HG02798 (cell line): ENCODE measurements at regions not wholly inside any gene's neighbourhood (a gene's known extent, or its start where the extent isn't known, plus 50 kb on each side); places are given as distances from the start of the nearest gene placed in this dataset.

Experiments
- ATAC-seq: cut with Tn5 transposase; IDR thresholded peaks from one replicate; pipeline ENCODE4 v1.9.1; 2021; ENCODE audit warnings: mild to moderate bottlenecking; ENCODE audit not compliant: unreplicated experiment, poor library complexity

DNA sequence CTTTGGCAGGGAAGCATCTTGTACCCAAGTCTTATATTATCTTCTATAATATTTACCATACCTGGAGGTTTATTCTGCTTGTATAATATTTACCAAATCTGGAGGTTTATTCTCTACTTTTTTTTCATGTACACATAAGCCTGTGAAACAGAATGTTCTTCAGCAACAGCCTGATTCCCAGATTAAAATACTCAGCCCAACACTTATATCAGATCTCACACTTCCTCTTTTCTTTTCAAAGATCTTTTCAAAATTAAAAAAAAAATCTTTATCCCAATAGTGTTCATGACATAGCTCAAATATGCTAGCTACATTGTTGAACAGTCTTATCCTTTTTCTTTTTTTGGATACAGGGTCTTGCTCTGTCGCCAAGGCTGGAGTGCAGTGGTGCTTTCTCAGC, 300.7 kb downstream of the LMO7 start:
- ATAC-seq: no peak

DNA sequence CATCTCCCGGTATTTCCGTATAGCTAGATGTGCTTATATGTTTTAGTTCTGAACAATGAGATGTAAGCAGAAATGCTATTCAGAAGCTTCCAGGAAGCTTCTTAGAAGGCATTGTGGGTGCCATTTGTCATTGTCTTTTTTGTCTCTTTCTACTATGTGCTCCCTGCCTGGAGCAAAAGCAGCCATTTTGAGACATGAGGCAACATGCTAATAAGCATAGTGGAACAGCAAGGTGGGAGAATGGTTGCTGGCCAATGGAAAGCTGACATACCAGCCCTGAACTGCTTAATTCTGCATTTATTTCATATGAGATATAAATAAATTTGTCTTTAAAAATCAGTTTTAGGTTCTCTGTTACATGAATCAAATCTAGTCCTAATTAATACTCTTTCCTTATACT, 299.7 kb downstream of the LMO7 start:
- no peak for ATAC-seq

DNA sequence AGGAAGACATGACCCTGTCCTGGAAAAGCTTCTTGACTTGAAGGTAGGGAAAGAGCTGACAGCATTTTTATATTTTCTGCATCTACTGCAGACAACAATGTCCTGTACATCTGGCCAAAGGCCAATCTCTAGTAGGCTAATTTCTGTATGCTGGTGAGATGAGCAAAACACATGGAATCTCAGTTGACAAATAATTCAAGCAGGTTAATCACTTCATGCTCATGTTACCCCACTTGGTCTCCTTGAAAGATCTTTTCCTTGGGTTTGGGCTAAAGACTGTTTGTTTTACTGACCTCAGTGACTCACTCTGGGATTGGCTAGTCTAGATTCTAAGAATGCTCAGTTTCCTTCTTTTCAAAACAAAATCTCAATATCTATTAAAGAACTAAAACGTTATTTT, 298.8 kb downstream of the LMO7 start:
- no peak for ATAC-seq

DNA sequence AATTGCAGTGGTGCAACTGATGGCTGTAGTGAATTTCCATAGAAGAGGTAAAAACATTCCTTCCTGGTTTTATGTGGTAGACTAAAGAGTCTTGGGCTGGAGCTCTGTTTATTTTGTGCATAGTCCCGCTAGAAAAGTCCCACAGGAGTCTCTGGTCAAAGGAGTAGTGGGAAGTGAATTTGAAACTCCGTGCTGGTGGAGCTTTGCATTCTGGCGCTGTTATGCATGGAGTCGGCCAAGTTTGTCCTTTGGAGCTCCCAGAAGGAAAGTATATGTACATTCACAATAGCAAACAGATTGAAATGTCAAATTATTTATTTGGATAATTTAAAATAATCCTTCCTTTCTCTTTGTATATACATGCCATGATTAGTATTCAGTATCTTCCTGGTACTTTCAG, 296.5 kb downstream of the LMO7 start:
- no peak for ATAC-seq

DNA sequence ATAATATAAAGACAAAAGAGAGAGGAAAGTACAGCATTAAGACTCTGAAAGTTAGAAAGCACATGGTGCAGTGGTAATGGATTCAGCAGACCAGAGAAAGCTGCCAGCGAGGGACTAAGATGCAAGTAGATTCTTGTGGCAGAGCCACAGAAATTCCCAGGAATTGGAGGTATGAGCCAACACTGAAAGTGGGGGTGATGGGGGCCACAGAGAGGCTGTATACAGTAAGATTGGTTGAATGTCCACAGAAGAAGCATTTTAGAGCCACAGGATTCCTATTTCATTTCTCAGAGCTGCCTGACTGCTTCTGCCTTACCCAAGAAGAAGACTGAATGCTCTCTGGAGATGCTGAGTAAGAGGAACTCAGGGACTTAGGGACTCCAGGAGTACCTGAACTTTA, 295.0 kb downstream of the LMO7 start:
- ATAC-seq: no peak

DNA sequence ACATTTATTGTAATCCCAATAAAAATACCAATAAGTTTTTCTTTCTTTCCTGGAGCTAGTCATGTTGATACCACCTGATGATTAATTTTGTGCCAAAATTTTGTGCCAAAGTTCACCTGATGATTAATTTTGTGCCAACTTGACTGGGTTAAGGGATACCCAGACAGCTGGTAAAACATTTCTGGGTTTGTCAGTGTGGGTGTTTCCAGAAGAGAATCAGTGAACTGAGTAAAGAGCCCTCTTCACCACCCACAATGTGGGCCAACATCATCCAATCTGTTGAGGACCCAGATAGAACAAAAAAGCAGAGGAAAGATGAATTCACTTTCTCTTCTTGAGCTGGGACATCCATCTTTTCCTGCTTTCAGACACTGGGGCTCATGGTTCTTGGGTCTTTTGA, 292.9 kb downstream of the LMO7 start:
- ATAC-seq: no peak

DNA sequence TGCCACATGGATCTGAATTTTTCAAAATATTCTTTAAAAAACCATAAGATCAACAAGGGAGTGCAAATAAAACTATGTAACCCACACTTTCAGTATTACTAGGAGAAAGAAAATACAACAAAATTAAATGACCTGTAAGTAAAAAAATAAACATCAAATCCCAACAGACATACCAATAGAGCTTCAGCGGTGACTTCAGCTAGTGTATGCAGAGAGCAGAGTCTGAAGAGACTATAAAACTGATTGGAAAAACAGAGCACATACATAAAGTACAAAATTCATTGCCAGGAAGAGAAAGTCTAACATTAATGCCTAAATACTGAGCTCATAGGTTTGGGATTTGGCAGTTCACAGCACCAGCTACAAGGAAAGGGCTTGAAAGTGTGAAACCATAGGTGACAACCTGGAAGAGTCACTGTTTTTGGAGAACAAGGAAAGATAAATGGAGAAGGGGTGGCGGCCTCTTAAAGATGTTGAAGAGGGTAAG, 291.1 kb downstream of the LMO7 start:
- no peak for ATAC-seq

DNA sequence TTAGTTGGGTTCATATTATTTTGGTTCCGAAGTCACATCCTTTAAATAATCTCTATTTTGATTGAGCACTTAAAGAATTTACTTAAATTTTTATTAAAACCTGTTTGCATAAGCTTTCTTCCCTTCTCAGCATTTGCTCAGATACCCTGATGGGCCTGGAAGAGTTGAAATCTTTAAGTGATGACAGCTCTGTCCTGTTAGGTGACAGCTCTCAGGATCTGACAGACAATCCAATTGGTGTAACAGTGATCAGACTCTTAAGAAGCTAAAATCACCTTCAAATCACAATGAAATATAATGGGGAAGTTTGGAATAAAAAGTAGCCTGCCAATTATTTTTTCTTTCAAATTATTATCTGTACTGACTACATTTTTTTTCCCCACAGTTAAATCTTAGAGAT, 284.4 kb downstream of the LMO7 start:
- ATAC-seq: no peak

DNA sequence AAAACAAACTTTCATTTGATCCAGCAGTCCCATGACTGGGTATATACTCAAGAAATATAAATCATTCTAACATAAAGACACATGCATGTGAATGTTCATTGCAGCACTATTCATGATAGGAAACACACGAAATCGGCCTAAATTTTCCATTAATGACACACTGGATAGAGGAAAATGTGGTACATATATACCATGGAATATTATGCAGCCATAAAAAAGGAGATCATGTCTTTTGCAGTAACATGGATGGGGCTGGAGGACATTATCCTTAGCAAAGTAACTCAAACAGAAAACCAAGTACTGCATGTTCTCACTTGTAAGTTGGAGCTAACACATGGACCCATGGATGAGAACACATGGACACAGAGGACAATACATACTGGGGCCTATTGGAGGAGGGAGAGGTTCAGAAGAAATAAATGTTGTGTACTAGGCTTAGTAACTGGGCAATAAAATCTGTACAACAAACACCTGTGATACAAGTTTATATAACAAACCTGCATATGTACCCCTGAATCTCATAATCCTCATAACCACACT, 283.6 kb downstream of the LMO7 start:
- no peak for ATAC-seq

DNA sequence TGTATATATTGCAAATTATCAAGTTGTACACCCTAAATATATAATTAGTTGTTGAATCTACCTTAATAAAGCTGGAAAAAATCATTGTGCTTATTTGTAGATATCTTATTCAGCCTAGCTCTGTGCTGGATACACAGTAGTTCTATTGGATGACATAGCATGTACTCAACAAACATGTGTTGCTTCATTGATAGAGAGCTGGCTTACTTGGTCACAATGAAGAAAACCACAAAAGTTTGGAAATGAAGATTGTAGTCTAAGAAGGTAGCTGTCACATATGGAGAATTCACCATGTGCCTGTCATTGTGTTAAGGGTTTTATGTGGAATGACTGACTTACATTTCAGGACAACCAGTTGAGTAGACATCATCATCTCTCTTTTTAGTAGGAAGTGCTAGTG, 278.9 kb downstream of the LMO7 start:
- no peak for ATAC-seq

DNA sequence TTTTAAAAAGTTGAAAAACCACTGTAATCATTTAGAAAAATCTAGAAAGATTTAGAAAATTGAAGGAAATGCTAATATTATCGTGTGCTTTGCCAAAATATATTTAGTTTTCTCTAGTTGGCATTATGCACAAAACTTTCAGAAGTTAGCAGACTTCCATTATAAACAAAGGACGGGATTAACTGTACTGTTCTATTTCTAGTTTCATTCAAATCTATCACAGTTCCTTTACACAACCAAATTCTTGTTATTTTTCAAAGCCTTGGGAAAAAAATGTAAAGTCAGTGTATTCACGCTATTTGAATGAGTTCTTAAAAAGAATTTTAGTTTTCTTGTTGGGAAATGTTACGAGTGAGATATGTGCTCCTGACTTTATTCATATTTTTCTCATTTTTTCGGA, 277.8 kb downstream of the LMO7 start:
- ATAC-seq: no peak

DNA sequence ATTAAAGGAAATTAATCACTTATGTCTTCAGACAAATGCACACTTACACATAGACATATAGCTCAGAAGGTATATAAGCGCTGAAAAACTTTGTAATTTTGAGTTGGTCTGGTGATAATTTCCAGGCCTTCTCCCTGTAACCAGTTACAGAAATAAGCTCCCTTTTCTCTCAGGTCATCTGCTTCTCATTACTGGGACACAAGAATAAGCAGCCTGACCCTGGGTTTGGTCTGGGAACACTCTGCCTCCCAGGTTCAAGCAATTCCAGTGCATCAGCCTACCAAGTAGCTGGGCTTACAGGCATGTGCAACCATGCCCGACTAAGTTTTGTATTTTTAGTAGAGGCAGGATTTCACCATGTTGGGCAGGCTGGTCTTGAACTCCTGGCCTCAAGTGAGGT, 274.5 kb downstream of the LMO7 start:
- ATAC-seq: no peak
